WTC11 (cell line): ENCODE measurements at regions not wholly inside any gene's neighbourhood (a gene's known extent, or its start where the extent isn't known, plus 50 kb on each side); places are given as distances from the start of the nearest gene placed in this dataset.

Experiments used
- CTCF ChIP-seq: fragments of 200-600 bp; IDR thresholded peaks from 2 replicates; pipeline ENCODE4 v1.8.0; 2022; ENCODE audit warnings: antibody characterized with exemption
- E2F1 ChIP-seq: sonication (generic); formaldehyde crosslinking; IDR thresholded peaks from 2 replicates; pipeline ENCODE4 v1.8.0; 2022; ENCODE audit warnings: mild to moderate bottlenecking, missing genetic modification reagents
- ESRRA ChIP-seq: sonication (generic); formaldehyde crosslinking; IDR thresholded peaks from 2 replicates; pipeline ENCODE4 v1.8.1; 2022; ENCODE audit warnings: mild to moderate bottlenecking, missing genetic modification reagents, borderline replicate concordance
- FOXJ3 ChIP-seq: sonication (generic); formaldehyde crosslinking; IDR thresholded peaks from 2 replicates; pipeline ENCODE4 v1.9.0; 2021; ENCODE audit warnings: missing genetic modification reagents, mild to moderate bottlenecking, borderline replicate concordance
- PRDM15 ChIP-seq: sonication (generic); formaldehyde crosslinking; IDR thresholded peaks from 2 replicates; pipeline ENCODE4 v1.8.0; 2022; ENCODE audit warnings: missing genetic modification reagents
- TF ChIP-seq, protein P1 (sequence below): sonication (generic); formaldehyde crosslinking; conservative IDR thresholded peaks from 2 replicates; pipeline ENCODE4 v1.8.1; 2022; ENCODE audit warnings: mild to moderate bottlenecking, missing genetic modification reagents

- TF ChIP-seq FOXJ3 (no peak), CTCF (no peak), PRDM15 (CRISPR knock-in tag) (no peak), ESRRA (CRISPR knock-in tag) (no peak), E2F1 (CRISPR knock-in tag) (no peak)
- TF ChIP-seq, protein P1, sequence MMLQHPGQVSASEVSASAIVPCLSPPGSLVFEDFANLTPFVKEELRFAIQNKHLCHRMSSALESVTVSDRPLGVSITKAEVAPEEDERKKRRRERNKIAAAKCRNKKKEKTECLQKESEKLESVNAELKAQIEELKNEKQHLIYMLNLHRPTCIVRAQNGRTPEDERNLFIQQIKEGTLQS (CRISPR knock-in tag), result no peak
Measured at GRCh38 chr3:72536878-72537267, 311.4 kb downstream of the SHQ1 start.
